ENCODE measurements at regions not wholly inside any gene's neighbourhood (a gene's known extent, or its start where the extent isn't known, plus 50 kb on each side); places are given as distances from the start of the nearest gene placed in this dataset.
"Not testable (repeated sequence)": the region's sequence is repeated elsewhere in the genome, so short reads cannot be mapped to it uniquely, and the experiment has no call there.

DNA sequence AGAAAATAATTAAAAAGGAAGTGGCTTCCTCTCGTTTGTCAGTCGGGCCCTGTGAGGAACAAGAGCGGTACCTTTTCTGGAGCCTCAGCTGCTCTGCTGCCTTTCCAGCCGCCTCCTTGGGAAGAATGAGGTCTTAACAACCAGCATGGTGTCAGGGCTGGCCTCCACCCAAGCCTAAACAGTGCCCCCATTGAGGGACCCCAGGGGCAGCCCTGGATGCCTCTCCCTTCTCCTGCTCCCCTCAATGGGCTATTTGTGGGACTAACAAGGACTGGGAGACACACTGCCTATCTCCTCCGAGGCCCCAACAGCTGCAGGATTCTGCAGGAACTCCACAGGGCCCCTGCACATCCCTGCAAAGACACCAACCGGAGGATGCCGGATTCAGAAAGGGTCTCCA is 155.4 kb upstream of the MAP3K1 start:
- DNase-seq (ENCODE audit: low read depth in 2 of 2), result no peak

DNA sequence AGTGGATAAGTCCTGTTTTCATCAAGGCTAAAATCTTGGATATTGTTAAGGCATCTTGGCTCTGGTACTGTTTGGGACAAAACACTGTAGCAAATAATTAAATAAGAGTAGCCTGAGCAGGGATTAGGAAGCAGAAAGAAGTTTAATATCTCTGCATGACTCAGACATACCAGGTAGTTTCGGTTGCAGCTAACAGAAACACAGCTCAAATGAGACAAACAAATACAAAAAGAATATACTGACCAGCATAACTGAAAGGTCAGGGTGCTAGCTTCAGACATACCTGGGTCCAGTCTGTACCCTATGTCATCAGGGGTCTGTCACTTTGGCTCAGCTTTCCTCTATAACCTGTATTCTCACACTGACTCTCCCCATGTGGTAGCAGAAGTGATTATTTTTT is 156.4 kb upstream of the MAP3K1 start:
- DNase-seq (ENCODE audit: low read depth in 2 of 2), result no peak

DNA sequence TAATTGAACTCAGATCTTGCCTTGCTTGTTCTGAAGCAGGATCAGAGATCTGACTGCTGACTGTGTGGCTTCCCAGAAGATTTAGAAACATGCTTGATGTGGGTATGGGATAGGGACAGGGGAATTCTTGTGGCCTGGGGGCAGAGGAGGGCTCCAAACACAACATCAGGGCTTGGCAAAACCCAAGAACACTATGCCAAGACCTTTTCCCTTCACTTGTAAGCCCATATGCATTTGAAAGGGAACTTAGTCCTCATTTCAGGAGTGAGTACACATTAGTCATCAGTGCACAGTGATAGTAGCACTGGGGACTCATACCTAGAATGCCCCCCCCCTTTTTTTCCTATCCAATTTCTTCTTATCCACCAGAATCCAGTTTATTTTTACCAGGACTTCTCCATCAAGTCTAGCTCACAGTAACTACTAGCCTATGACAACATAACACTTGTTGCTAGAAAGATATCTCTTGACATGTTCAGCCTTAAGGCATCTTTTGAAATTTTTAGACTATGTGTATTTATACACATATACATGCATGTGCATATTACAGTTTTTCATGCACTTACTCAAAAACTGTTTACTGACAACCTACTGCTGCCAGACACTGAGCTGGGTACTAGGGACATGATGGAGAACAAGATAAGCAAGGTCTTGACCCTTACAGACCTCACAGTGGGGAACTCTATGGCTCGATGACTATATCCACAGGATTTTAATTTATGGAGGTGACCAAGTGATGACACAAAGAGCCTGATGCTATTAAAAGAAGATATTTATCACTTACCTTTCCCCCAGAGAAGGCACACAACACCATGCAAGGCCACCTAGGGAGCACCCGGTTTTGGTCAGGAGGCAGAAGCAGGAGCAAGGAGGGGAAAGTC is 158.3 kb upstream of the MAP3K1 start:
- DNase-seq (ENCODE audit: low read depth in 2 of 2), result no peak

DNA sequence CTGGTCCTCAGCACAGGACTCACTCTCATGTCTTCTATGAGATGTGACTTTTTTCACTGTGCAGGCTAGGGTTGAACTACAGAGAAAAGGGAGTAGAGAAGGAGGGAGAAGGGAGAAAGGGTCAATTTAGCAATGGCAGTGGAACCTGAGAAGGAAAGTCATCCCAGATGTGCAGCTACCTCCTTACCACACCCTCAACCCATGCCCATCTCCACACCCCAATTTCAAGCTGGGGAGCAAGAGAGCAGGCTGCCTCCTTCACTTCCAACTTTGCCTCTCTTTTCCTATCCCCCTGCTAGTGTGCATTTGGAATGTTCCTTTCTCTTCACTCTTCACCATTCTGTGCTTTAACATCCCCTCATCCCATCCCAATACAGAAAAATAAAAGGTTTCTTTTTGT is 163.5 kb upstream of the MAP3K1 start:
- DNase-seq (ENCODE audit: low read depth in 2 of 2), result no peak

DNA sequence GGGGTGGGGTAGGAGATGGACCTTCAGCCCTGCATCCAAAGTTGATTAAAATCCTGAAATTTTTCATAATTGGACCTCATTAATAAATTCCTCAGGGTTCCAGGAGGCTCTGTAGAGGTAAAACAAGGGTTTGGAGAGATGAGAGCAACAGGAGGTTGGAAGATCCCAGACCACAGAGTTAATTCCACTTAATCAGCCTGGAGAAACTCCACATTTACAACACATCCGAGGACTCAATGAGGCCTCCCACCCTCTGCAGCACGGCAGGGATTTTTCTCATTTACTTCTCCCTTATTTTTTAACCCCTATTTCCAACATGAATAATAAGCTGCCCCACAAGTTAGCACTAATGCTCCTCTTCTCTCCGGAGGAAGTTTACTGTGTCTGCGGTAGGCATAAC is 165.0 kb upstream of the MAP3K1 start:
- DNase-seq (ENCODE audit: low read depth in 2 of 2), result no peak

DNA sequence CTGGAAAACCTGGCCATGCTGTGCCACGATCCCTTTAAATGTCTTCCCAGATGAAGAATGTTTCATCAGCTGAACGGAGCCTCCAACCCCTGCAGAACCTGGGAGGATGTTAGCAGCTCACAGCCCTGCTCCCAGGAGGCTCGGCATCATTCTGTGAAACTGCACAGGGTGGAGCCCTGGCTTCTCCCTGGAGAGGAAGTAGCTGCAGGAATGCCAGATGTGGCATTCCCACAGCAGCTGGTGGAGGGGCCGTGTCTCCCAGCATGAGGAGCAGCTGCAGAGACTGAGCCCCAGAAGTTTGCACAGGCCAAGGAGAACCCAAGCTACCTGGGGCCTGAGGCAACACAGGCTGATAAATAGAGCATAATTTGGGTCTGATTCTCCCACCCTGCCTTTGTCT is 165.8 kb upstream of the MAP3K1 start:
- no peak for DNase-seq (ENCODE audit: low read depth in 2 of 2)

DNA sequence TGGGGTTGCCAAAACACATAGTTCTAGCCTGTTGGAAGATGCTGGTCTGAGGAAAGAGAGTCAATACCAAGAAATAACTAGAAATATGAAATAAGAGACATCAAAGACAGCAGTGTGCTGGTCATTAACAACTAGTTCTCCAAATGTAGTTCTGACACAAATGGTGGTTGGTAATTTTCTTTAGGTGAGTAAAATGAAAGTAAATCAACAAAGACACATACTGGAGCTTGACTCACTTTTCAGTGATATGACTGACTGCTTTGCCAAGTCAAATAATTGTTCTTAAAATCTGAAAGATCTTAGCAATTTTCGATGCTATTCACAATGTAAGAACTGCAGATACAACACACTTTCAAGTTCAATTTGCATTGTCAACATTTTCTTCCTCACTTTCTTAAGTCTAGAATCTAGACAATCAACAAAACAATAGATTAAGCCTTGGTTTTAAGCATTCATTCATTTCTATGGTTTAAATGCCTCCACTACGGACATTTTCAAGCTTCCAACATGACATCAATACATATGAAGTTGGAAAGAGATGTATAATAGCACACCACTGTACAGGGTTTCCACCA is 166.8 kb upstream of the MAP3K1 start:
- no peak for DNase-seq (ENCODE audit: low read depth in 2 of 2)

DNA sequence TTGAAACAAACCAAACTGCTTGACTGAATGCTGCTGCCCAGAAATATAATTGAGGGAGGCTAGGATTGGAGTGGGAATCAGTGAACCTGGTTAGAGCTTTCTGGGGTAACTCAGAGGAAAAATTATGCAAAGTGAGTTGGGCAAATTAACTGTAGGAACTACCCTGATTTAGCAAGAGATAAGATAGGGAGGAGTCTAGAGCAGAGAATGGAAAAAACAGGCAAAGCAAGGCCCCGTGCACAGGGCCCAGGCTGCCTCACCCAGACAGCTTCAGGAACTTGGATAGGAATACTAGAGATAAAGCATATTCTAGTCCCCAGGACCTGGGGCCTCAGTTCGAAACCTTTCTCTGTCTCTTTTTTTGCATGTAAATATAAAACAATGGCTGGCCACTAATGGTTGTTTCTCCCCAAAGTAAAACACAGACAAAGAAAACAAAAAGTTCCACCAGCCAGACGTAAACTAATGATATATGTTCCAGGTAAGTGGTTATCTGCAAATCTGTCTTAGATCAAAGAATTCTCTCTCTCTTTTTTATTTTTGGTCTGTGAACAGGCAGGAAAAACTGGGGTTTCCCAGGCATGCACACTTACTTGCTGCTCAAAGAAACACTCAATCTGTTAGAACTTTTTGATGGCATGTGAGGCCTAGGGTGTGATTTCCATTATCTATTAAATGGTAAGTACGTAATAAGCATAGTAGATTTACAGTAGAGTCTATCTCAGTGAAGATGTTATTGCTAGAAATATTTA is 168.1 kb upstream of the MAP3K1 start:
- no peak for DNase-seq (ENCODE audit: low read depth in 2 of 2)

DNA sequence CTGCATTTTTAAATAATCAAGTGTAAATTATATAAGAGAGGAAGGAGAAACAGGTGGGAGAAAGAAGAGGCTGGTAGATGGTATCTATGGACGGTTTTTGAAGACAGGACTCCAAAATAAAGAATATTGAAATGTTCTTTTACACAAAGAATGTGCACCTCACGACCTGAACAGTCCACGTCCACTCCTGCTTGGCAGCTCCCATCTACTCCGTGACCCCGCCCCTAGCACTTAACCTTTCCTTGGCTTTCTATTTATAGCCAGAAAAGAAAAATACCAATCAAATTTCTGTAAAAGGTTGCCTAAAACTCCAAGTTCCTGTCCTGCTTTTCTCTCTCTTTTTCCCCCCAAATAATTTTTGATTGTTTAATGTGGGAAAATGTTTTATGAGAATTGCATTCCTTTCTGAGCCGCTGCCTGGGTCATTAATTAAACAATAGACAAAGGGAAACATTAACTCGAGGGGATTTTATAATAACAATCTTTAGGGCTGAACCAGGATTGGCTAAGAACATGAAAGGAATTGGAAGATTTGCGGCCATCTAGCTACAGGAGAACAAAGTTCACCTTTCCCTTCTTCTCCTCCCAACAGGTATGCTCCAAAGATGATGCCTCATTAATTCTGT is 173.6 kb upstream of the MAP3K1 start:
- DNase-seq (ENCODE audit: low read depth in 2 of 2), result no peak

DNA sequence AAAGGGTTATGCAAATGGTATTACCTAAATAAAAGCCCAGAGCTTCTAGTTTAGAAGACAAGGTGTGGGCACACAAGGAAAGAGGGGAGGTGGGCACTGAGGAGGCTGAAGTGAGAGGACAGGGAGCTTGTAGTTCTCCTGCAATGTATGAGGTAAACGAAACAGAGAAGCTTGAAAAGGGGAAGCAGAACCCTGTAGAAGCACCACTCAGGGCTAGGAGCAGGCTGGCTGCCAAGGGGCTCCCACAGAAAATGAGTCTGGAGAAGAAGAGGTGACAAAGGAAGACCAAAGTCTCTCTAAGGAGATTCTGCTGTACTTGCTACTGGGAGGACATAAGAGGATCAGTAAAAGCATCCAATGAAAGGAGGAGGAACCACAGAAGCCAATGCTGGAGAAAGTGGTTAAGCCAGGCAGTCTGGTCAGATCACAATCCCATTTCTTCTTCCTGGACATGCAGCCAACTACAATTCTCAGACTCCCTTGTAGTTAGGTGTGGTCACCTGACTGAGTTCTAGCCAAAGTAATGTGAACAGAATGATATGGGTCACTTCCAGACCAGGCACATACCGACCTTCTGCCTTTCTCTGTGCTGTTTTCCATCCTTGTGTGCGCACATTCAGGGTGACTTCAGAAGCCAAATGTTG is 174.5 kb upstream of the MAP3K1 start:
- DNase-seq (ENCODE audit: low read depth in 2 of 2), result no peak

DNA sequence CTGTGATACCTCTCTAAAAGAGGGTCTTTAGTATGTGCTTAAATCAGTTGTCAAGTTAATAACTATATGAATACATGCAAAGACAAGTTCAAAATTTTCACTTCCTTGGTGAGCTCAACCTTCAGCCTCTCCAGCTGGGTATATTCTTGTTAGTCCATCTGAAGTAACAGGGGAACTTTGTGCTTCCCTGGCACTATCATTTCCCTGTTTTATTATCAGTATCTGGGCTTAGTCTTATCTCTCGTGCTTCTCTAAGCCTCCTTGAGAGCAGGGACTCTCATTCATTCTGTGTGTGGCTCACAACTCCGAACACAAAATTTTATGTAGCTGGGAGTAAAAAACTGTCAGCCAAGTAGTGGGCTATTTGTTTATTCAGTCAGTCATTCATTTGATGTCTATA is 175.9 kb upstream of the MAP3K1 start:
- DNase-seq (ENCODE audit: low read depth in 2 of 2), result no peak

DNA sequence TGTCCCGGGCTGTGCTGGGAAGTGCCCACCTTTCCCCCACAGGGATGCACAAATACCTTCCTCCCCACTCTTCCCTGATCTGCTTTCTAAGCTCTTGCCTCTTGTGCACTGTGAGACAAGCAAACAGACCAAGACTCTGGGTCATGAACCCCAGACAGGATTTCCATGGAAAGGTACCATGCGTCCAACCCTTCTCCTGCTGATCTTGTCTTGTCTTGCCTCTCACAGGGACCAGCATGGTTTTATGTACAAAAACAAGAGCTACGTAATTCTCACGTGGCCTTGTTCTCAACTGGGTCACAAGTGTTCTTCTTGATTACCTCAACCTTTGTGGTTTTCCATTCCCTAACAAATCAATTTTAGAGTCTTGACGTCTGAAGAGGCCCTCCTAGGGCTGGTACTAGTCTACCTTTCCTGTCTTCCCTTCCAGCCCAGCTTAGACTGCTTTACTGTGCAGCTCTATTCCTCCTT is 176.5 kb upstream of the MAP3K1 start:
- no peak for DNase-seq (ENCODE audit: low read depth in 2 of 2)

DNA sequence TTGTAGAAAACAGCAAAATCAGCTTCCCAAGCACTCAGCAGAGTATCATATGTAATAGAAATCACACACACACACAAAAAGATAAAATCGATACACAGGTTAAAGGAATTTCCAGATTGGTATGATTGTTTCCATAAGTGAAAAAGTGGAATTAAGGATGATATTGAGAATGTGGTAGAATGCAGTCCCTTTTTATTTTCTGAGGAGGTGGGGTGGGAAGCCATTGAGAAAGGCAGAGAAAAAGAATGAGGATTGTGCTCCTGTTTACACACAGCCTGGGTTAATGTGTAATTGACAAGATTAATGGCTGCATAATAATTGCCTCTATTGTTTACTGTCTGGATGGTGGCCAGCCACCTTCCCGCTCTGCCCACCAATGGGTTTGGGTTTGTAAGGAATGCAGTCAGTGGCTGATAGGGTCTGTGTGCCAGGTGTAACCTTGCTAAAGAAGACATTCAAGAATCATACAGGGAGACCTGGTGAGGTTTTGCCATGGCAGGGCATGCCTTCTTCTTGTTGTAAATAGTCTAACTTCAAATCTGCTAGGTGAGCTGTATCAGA is 177.2 kb upstream of the MAP3K1 start:
- DNase-seq (ENCODE audit: low read depth in 2 of 2), result no peak

DNA sequence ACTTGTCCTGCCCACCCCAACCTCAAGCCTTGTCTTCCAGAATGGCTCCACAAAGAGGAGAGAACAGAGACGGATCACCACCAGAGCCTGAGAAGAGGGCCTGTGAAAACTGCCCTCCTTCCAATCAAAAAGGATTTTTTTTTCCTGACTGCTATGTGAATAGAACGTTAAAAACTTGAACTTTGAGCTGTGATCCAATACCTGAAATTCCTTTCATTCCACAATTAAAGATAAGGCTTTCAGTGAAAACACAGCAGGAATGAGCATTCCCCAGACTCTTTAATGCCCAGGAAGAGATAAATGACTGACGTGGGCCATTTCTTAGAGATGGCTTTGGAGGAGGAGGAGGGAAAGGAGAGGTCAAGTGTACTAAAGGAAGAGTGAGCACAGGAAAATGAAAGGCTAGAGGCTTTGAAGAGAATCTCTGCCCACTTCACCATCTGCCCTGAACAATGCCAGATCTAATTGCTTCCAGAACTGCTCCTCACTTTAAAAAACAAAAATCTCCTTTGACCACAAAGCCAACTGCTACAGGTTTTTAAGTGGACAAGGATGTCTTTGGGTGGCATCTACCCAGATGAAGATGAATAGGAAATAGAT is 177.9 kb upstream of the MAP3K1 start:
- DNase-seq (ENCODE audit: low read depth in 2 of 2), result no peak

DNA sequence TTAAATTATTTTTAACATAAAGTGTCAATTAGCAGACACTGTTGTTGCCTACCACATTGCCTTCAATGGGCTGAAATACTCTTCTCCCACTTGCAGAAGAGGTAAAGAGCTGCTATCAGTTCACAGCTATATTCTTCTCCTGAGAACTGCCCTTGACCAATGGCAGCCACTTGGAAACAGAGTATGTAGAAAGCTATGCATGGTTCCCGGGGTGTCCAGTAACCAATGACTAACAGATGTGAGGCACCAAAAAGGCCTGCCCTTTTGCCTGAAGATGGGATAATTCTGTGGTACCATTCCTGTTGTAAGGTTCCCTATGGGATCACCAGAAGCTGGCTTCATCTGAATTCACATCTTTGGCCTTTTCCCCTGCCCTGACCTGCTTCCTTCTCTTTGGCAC is 181.4 kb upstream of the MAP3K1 start:
- no peak for DNase-seq (ENCODE audit: low read depth in 2 of 2)

DNA sequence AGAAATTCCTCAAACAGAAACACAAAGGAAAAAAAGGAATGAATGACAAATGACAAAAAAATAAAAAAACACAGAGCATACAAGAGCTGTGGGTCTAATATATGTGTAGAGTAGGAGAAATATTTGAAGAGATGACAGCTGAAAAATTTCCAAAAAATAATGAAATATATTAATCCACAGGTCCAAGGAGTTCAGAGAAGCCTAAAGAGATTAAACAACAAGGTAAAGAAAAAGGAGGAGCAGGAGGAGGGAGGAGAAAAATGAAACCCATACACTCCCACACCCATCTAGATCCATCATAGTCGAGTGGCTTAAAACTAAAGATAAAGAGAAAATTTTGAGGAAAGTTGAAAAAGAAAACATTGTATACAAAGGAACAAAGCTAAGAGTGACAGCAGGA is 182.4 kb upstream of the MAP3K1 start:
- DNase-seq (ENCODE audit: low read depth in 2 of 2), result no peak

DNA sequence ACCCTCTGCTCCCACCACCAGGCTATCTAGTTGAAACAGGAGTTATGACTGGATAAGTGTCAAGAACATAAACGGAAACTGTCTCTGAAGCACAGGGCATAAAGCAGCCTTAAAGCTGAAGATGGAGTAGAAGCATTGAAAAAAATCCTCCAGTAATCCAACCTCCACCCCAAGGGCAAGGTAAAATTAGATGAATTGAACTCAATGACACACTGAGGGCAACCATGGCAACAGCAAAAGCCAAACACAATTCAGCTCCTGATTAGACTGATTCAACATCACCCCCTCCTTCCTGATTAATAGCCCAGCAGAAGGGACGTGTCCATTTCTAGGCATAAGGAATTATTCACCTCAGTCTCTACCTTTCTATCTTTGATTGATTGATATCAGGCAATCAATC is 183.2 kb upstream of the MAP3K1 start:
- no peak for DNase-seq (ENCODE audit: low read depth in 2 of 2)

DNA sequence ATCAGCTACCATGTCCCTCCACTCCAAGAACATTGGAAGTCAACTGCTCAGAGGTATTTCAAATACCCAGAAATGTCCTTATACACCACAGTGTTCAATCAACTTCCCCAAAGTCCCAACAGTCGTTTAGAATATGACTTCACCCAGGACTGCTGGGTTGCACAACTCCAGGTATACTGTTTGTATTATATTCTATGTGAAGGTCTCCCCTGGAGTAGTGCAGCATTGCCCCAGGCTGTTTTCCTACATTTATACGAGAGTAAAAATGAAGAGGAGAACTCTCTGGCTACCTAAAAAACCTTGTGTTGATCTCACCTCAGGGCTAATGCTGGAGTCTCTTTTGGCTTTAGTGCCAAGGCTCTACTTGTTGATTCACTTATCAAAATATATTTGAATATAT is 183.6 kb upstream of the MAP3K1 start:
- no peak for DNase-seq (ENCODE audit: low read depth in 2 of 2)

DNA sequence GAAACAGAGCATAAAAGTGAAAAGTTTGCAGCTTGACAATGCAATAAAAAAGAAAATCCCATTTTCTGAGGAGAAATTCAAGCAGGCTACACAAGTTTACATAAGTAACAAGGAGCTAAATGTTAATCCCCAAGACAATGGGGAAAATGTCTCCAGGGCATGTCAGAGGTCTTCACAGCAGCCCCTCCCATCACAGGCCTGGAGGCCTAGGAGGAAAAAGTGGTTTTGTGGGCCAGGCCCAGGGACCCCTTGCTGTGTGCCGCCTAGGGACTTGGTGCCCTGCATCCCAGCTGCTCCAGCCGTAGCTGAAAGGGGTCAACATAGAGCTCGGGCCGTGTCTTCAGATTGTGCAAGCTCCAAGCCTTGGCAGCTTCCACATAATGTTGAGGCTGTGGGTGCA is 186.7 kb upstream of the MAP3K1 start:
- DNase-seq (ENCODE audit: low read depth in 2 of 2), result not testable (repeated sequence)

DNA sequence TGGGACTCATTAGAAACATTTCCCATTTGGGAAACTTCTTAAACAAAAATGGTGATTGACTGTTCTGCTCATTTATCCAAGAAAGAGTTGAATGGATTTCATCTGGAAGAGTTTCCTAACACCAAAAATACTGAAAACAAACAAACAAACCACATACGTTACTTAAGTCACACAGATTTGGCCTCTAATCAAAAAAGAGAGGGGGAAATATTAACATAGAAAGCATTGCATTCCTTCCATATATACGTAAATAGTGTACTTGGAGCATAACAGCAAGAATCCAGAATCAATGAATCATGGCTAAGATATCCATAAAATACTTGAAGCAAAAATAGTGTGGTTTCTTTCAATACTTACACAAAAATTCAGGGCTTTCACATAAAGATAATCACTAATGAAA is 189.8 kb upstream of the MAP3K1 start:
- DNase-seq (ENCODE audit: low read depth in 2 of 2), result no peak

DNA sequence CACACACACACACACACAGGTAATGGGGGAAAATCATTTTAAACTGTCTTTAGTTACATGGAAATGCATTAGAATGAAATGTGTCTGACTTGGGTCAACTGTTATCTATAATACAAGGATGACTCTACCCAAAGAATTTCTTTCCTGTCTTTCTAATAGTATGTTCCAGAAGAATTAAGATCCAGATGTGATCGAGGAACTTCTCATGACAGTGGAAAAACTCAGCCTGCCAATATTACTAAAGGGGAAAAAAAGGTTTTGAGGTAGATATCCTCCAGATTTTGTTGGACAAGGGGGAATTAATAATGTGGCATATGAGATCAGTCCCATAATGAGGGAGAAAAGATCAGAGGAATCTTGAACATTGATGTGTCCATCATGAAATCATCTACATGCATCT is 190.6 kb upstream of the MAP3K1 start:
- no peak for DNase-seq (ENCODE audit: low read depth in 2 of 2)
